ENCODE measurements at regions not wholly inside any gene's neighbourhood (a gene's known extent, or its start where the extent isn't known, plus 50 kb on each side); places are given as distances from the start of the nearest gene placed in this dataset.

DNA sequence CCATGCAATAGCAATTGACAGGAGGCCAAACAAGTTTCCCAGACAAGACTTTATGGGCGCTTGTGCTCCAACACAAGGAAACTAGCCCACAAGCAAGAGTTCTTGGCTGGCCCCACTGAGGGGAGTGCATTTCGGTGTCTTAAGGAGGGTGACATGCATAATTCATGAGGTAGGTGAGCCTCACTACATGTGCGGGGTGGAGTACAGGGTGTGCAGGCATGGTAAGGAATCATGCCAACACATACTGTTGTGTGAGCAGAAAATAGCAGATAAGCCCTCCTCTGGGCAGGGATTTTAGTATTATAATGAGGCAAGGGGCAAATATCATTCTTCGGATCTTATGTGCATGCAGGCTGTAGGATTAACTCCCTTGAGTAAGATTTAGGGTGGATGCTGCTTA is 78.7 kb upstream of the SLC1A4 start:
- Histone ChIP-seq H3K27me3 (no peaks in the 10 kb centered on the region), H3K4me3 (no peak overlapping the region), H3K9me3 (no peaks in the 10 kb centered on the region), H3K36me3 (no peaks in the 10 kb centered on the region), H3K27ac (no peak overlapping the region), H3K4me1 (peaks cover 0 to 1% of the 10 kb centered on the region in 2 donors)
- no peak for TF ChIP-seq POLR2A (IDR thresholded peaks at IDR 0.05)
- TF ChIP-seq, protein P1, sequence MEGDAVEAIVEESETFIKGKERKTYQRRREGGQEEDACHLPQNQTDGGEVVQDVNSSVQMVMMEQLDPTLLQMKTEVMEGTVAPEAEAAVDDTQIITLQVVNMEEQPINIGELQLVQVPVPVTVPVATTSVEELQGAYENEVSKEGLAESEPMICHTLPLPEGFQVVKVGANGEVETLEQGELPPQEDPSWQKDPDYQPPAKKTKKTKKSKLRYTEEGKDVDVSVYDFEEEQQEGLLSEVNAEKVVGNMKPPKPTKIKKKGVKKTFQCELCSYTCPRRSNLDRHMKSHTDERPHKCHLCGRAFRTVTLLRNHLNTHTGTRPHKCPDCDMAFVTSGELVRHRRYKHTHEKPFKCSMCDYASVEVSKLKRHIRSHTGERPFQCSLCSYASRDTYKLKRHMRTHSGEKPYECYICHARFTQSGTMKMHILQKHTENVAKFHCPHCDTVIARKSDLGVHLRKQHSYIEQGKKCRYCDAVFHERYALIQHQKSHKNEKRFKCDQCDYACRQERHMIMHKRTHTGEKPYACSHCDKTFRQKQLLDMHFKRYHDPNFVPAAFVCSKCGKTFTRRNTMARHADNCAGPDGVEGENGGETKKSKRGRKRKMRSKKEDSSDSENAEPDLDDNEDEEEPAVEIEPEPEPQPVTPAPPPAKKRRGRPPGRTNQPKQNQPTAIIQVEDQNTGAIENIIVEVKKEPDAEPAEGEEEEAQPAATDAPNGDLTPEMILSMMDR (IDR thresholded peaks at IDR 0.05): no peak
- no peak for DNase-seq
- intact Hi-C loops (cut with DNase I; ENCODE audit: low total_unique reads): no loop called here

GRCh38 chr2:64910972-64911433 is 78.2 kb upstream of the SLC1A4 start:
- Histone ChIP-seq H3K27me3 (no peaks in the 10 kb centered on the region), H3K4me1 (peaks cover 0 to 6% of the 10 kb centered on the region in 2 donors), H3K36me3 (no peaks in the 10 kb centered on the region), H3K9me3 (no peaks in the 10 kb centered on the region), H3K4me3 (no peak overlapping the region), H3K27ac (no peak overlapping the region)
- TF ChIP-seq, protein P1 (IDR thresholded peaks at IDR 0.05): no peak
- no peak for TF ChIP-seq POLR2A (IDR thresholded peaks at IDR 0.05)
- no peak for DNase-seq
- intact Hi-C loops (cut with DNase I; ENCODE audit: low total_unique reads): no loop called here

DNA sequence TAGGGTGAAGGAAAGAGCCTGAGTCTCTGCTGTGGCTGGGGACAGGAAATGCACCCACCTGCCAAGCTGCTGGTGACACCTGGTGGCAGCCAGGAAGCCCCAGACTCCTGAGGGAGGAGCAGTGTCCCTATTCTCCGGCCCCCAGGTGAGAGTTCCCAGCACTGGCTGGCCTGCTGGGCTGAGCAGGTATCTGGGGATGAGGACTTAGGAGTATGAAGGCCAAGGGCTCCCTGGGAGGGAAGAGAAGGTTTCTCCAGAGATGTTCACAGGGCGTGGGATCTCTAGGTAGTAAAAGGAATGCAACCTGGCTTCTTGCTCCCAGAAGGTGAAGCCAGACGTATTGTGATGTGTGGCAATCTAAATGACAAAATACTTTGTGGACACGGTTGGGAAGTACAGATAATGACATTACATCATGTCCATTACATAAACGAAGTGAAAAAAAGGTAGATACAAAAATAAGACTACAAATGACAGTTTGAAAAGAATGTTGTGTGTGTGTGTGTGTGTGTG is 75.8 kb upstream of the SLC1A4 start:
- Histone ChIP-seq H3K4me3 (no peak overlapping the region), H3K4me1 (peaks cover 0 to 10% of the 10 kb centered on the region in 2 donors), H3K36me3 (no peaks in the 10 kb centered on the region), H3K27me3 (no peaks in the 10 kb centered on the region), H3K9me3 (no peaks in the 10 kb centered on the region), H3K27ac (no peak overlapping the region)
- no peak for DNase-seq
- intact Hi-C loops (cut with DNase I; ENCODE audit: low total_unique reads): no loop called here
- no peak for TF ChIP-seq POLR2A (IDR thresholded peaks at IDR 0.05)
- TF ChIP-seq, protein P1 (IDR thresholded peaks at IDR 0.05): no peak

DNA sequence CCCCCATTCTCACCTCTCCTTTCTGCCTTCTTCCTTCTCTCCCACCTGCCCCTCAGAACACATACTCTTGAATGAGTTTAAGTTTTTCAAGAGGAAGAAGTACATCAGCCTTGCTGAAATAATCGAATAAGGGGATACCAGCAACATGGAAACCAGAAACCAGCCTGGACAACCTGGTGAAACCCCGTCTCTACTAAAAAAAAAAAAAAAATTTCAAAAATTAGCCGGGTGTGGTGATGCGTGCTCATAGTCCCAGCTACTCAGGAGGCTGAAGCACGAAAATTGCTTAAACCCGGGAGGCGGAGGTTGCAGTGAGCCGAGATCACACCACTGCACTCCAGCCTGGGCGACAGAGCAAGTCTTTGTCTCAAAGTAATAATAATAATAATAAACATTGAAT is 75.0 kb upstream of the SLC1A4 start:
- H3K9me3 ChIP-seq: no peaks in the 10 kb centered on the region
- peak overlapping the region; percentile 58 to 79 for H3K27ac ChIP-seq
- TF ChIP-seq POLR2A (IDR thresholded peaks at IDR 0.05): no peak
- TF ChIP-seq, protein P1 (IDR thresholded peaks at IDR 0.05): no peak
- peaks cover 0 to 10% of the 10 kb centered on the region in 2 donors for H3K4me1 ChIP-seq
- no peaks in the 10 kb centered on the region for H3K27me3 ChIP-seq
- no peaks in the 10 kb centered on the region for H3K36me3 ChIP-seq
- intact Hi-C loops (cut with DNase I; ENCODE audit: low total_unique reads): no loop called here
- no peak for DNase-seq
- no peak overlapping the region for H3K4me3 ChIP-seq

DNA sequence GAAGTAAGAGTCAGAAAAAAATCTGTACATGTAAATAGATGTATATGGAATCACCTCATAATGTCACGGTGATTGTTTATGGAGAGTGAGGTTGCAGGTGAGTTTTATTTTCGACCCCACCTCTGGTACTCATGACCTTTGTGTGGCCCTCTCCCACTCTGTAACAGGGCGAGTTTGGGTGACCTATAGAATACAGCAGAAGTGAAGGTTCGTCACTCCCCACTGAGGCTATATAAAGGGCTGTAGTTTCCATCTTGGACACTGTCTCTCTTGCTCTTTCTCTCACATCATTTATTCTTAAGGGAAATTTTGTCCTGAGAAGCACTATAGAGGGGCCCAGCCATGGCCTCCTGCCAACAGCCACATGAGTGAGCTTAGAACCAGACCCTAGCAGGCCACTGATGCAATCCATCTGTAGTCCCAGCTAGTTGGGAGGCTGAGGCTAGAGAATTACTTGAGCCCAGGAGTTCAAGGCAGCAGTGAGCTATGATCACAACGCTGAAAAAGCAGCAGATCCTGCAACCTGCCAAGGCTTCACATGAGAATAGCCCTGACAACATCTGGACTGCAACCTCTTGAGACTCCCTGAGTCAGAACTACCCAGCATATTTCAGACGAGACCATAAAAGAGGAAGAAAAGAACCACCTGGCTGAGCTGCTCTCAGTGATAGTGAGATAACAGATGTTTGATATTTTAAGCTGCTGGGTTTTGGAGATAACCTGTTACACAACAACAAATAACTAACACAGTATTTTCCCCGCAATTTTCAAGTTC is 74.3 kb upstream of the SLC1A4 start:
- TF ChIP-seq, protein P1 (IDR thresholded peaks at IDR 0.05): no peak
- no peak for TF ChIP-seq POLR2A (IDR thresholded peaks at IDR 0.05)
- Histone ChIP-seq H3K27me3 (no peaks in the 10 kb centered on the region), H3K27ac (peak overlapping the region; percentile 72 to 79), H3K9me3 (no peaks in the 10 kb centered on the region), H3K4me1 (peaks cover 0 to 10% of the 10 kb centered on the region in 2 donors), H3K4me3 (no peak overlapping the region), H3K36me3 (no peaks in the 10 kb centered on the region)
- DNase-seq: peak; percentile 71 to 83
- intact Hi-C loops (cut with DNase I; ENCODE audit: low total_unique reads): loop anchor here (5.0 kb wide), 1 partner anchor 127 kb away; no protein-coding TSS in a partner anchor
